ENCODE measurements at regions not wholly inside any gene's neighbourhood (a gene's known extent, or its start where the extent isn't known, plus 50 kb on each side); places are given as distances from the start of the nearest gene placed in this dataset.

DNA sequence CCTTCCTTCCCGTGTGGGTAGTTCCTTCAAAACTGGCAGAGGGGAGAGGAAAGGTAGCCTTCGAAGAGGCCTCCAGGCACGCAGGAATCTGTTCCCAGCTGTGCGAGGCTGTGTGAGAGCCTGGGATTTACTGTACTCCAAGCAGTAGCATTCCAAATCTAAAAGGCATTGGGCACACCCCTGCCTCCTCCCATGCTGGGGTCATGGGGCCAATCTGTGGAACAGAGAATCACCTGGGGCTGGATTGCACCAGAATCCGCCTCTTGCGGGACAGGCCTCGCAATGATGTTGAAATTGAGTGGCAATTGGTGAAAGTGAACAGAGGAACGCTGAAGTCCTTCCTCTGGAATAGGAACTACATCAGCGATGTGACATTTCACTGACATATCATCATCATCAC lies 72.5 kb upstream of the IRX3 start:
- Histone ChIP-seq H3K36me3 (ENCODE audit: control insufficient read depth, insufficient read depth, low read length) (no peaks in the 10 kb centered on the region), H3K27me3 (ENCODE audit: control insufficient read depth, insufficient read depth, low read length) (no peaks in the 10 kb centered on the region), H3K27ac (ENCODE audit: low read depth, low read length) (no peak overlapping the region), H3K9ac (ENCODE audit: low read depth, low read length) (no peak overlapping the region), H3K4me3 (ENCODE audit: low read depth, low read length) (no peak overlapping the region), H3K9me3 (ENCODE audit: control insufficient read depth, insufficient read depth, low read length) (peaks cover 11% of the 10 kb centered on the region; the same call in 1 of the 2 replicates), H3K4me1 (ENCODE audit: control insufficient read depth, insufficient read depth, low read length) (peaks cover 23% of the 10 kb centered on the region)

DNA sequence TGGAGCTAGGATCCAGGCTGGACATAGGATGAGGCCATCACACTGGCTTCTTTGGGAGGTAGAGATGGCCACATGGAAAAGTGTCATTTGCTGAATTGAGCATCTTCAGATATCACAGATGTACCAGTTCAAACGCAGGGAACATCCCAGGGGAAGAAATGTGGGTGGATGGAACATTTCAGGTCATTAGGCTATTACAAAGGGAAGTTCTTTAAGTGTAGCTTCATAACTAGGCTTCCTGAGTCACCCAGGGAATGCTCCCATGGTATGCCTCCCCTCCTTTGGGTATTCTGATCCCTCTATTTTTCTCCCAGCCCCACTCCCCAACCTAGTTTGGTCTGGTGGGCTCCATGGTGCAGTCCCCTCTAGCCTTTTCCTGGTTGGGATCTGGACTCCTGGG lies 69.8 kb upstream of the IRX3 start:
- H3K9ac ChIP-seq (ENCODE audit: low read depth, low read length): no peak overlapping the region
- H3K36me3 ChIP-seq (ENCODE audit: control insufficient read depth, insufficient read depth, low read length): no peaks in the 10 kb centered on the region
- H3K9me3 ChIP-seq (ENCODE audit: control insufficient read depth, insufficient read depth, low read length): peaks cover 11% of the 10 kb centered on the region; the same call in 1 of the 2 replicates
- H3K27ac ChIP-seq (ENCODE audit: low read depth, low read length): no peak overlapping the region
- H3K4me3 ChIP-seq (ENCODE audit: low read depth, low read length): no peak overlapping the region
- H3K27me3 ChIP-seq (ENCODE audit: control insufficient read depth, insufficient read depth, low read length): no peaks in the 10 kb centered on the region
- H3K4me1 ChIP-seq (ENCODE audit: control insufficient read depth, insufficient read depth, low read length): peaks cover 11% of the 10 kb centered on the region

DNA sequence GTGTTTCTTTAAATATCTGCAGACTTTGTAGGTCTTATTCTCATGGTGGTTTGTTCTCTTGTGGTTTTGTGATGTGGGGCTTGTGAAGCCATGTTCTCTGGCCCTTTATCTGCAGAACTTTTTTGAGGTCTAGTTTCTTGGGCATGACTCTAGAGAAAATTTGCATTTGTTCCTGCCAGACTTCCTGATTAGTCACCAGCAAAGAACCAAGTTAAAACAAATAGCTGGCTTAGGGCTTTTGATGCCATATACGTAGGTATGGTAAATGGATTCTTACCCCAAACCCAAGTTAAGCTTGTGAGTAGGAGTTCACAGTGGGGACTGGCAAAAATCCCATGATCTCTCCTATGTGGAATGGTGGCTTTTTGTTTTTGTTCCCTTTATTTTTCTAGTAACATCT lies 68.7 kb upstream of the IRX3 start:
- Histone ChIP-seq H3K4me3 (ENCODE audit: low read depth, low read length) (no peak overlapping the region), H3K4me1 (ENCODE audit: control insufficient read depth, insufficient read depth, low read length) (peaks cover 3% of the 10 kb centered on the region), H3K27ac (ENCODE audit: low read depth, low read length) (no peak overlapping the region), H3K9me3 (ENCODE audit: control insufficient read depth, insufficient read depth, low read length) (peaks cover 11% of the 10 kb centered on the region; the same call in 1 of the 2 replicates), H3K36me3 (ENCODE audit: control insufficient read depth, insufficient read depth, low read length) (no peaks in the 10 kb centered on the region), H3K9ac (ENCODE audit: low read depth, low read length) (no peak overlapping the region), H3K27me3 (ENCODE audit: control insufficient read depth, insufficient read depth, low read length) (no peaks in the 10 kb centered on the region)

DNA sequence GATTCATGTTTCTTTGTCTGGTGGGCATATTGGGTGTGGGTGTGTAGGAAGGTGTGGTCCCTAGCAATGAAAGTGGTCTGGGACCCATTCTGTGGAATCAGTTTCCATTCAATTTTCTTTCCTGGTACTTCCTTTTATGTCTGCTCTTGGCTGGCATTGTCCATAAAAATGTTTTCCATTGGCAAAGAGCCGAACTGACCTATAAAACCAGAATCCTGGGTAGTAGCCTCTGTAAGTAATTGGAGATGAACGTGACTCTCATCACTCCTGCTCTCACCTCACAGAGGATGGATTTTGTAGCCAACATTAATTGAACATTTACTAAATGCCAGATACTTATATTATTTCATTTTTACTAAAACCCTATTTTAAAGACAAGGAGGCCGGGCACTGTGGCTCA lies 66.5 kb upstream of the IRX3 start:
- Histone ChIP-seq H3K4me1 (ENCODE audit: control insufficient read depth, insufficient read depth, low read length) (no peaks in the 10 kb centered on the region), H3K9me3 (ENCODE audit: control insufficient read depth, insufficient read depth, low read length) (peaks cover 11% of the 10 kb centered on the region; the same call in 1 of the 2 replicates), H3K4me3 (ENCODE audit: low read depth, low read length) (no peak overlapping the region), H3K27me3 (ENCODE audit: control insufficient read depth, insufficient read depth, low read length) (no peaks in the 10 kb centered on the region), H3K36me3 (ENCODE audit: control insufficient read depth, insufficient read depth, low read length) (no peaks in the 10 kb centered on the region), H3K9ac (ENCODE audit: low read depth, low read length) (no peak overlapping the region), H3K27ac (ENCODE audit: low read depth, low read length) (no peak overlapping the region)

DNA sequence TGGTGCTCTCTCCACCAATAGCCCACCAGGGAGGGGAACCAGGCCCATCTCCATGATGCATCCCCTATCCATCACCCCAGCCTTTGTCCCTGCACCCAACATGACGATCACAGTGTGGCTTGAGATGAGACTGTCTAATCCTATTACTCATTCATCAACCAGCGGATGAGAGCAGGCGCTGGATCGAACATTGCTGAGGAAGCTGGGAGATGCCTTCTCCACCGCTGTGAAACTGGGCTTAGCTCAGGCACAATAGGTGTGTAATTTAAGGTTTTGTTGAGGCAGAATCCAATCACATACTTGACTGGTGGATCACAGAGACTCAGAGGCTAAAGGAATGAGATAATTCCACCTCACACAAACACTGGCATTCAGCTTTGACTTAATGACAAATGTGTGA lies 64.6 kb upstream of the IRX3 start:
- Histone ChIP-seq H3K9ac (ENCODE audit: low read depth, low read length) (no peak overlapping the region), H3K4me1 (ENCODE audit: control insufficient read depth, insufficient read depth, low read length) (no peaks in the 10 kb centered on the region), H3K9me3 (ENCODE audit: control insufficient read depth, insufficient read depth, low read length) (peaks cover 11% of the 10 kb centered on the region; the same call in 1 of the 2 replicates), H3K36me3 (ENCODE audit: control insufficient read depth, insufficient read depth, low read length) (no peaks in the 10 kb centered on the region), H3K27me3 (ENCODE audit: control insufficient read depth, insufficient read depth, low read length) (no peaks in the 10 kb centered on the region), H3K27ac (ENCODE audit: low read depth, low read length) (no peak overlapping the region), H3K4me3 (ENCODE audit: low read depth, low read length) (no peak overlapping the region)

DNA sequence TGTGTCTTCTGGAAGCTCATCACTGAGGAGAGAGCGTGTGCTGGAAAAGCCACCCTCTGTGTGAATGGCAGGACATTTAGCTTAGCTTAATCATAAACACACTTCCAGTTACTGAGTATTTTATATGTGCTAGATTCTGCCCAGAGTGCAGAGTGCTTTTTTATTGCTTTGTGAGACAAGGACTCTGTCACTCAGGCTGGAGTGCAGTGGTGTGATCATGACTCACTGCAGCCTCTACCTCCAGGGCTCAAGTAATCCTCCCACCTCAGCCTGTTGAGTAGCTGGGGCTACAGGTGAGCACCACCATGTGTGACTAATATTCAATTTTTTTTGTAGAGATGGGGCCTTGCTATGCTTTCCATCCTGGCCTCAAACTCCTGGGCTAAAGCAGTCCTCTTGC lies 61.4 kb upstream of the IRX3 start:
- H3K4me1 ChIP-seq (ENCODE audit: control insufficient read depth, insufficient read depth, low read length): no peaks in the 10 kb centered on the region; the same call in 1 of the 2 replicates
- no peak overlapping the region for H3K27ac ChIP-seq (ENCODE audit: low read depth, low read length)
- no peaks in the 10 kb centered on the region for H3K9me3 ChIP-seq (ENCODE audit: control insufficient read depth, insufficient read depth, low read length)
- no peak overlapping the region for H3K4me3 ChIP-seq (ENCODE audit: low read depth, low read length)
- no peak overlapping the region for H3K9ac ChIP-seq (ENCODE audit: low read depth, low read length)
- H3K27me3 ChIP-seq (ENCODE audit: control insufficient read depth, insufficient read depth, low read length): no peaks in the 10 kb centered on the region
- H3K36me3 ChIP-seq (ENCODE audit: control insufficient read depth, insufficient read depth, low read length): no peaks in the 10 kb centered on the region

DNA sequence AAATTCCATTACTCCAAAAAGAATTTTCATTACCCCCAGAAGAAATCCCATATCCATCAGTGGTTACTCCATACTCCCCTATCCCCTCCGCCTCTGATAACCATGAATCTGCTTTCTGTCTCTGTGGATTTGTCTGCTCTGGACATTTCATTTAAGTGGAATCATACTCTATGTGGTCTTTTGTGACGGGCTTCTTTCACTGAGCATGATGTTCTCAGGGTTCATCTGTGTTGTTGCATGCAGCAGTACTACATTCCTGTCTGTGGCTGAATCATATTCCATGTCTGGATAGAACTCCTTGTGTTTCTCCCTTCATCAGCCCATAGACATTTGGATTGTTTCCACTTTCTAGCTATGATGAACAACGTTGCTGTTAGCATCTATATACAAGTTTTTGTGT lies 59.5 kb upstream of the IRX3 start:
- no peaks in the 10 kb centered on the region for H3K9me3 ChIP-seq (ENCODE audit: control insufficient read depth, insufficient read depth, low read length)
- H3K9ac ChIP-seq (ENCODE audit: low read depth, low read length): no peak overlapping the region
- no peak overlapping the region for H3K4me3 ChIP-seq (ENCODE audit: low read depth, low read length)
- H3K27me3 ChIP-seq (ENCODE audit: control insufficient read depth, insufficient read depth, low read length): no peaks in the 10 kb centered on the region
- H3K36me3 ChIP-seq (ENCODE audit: control insufficient read depth, insufficient read depth, low read length): no peaks in the 10 kb centered on the region
- peaks cover 9% of the 10 kb centered on the region for H3K4me1 ChIP-seq (ENCODE audit: control insufficient read depth, insufficient read depth, low read length)
- H3K27ac ChIP-seq (ENCODE audit: low read depth, low read length): no peak overlapping the region

DNA sequence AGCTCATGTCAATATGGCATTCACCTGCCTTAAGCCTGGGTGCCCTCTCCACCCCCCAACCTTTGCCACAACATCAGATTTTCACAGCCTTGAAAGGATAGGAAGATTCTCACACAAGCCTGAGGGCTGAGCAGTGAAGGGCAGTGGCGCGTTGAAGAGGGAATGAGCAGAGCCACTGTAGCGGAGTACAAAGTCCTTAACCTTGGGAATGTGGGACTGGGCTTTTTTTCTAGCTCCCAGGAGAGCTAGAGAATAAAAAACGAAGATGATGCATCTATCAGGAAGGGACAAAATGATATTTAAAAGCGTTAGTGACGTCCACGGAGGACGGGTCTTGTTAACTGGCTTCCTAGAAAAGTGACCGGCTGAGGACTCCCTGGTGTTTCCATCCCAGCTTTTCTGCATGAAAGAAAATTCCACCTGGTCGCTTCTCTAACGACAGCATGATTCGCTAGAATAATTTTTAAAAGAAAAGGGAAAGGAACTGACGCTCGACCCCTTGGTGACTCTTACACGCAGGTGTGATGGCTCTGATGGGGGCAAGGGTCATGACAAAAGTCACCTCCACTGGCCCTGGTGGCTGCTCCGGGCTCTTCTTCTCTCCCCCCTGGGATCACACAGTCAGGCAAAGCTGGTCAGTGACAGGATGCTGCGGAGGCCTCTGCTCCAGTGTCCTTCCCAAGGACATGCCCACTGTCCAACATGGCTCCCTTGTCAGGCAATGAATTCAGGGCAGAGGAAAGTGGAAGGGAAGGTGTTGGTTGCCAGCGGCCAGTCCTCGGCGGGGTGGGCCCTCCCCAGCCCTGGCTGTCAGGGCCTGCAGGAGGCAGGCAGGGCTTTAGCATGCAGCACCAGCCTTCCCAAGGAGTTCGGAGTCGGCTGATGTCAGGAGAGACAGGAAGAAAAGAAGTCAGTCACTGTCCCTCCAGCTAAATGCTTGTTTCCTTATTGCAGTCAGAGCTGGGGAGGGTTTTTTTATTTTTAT lies 58.4 kb upstream of the IRX3 start:
- Histone ChIP-seq H3K9ac (ENCODE audit: low read depth, low read length) (no peak overlapping the region), H3K36me3 (ENCODE audit: control insufficient read depth, insufficient read depth, low read length) (no peaks in the 10 kb centered on the region), H3K9me3 (ENCODE audit: control insufficient read depth, insufficient read depth, low read length) (no peaks in the 10 kb centered on the region), H3K27ac (ENCODE audit: low read depth, low read length) (no peak overlapping the region), H3K4me3 (ENCODE audit: low read depth, low read length) (no peak overlapping the region), H3K4me1 (ENCODE audit: control insufficient read depth, insufficient read depth, low read length) (peaks cover 12% of the 10 kb centered on the region), H3K27me3 (ENCODE audit: control insufficient read depth, insufficient read depth, low read length) (no peaks in the 10 kb centered on the region)

DNA sequence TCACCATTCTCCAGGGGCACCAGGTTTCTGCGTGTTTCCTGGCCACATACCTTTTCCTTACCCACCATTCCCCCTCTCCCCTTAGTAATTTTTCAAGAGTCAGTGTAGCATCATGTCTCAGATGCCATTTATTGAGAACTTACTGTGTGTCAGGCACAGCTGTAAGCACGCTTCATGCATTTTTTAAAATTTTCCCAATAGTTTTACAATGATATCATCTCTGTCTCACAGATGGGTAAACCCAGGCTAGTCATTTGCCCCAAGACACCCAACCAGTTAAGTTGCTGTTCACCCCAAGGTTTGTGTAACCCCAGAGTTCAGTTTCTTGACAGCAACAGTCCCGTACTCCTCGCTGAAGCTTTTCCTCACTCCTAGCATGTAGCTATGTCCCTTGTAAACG lies 56.4 kb upstream of the IRX3 start:
- Histone ChIP-seq H3K4me1 (ENCODE audit: control insufficient read depth, insufficient read depth, low read length) (peaks cover 12% of the 10 kb centered on the region), H3K27ac (ENCODE audit: low read depth, low read length) (no peak overlapping the region), H3K36me3 (ENCODE audit: control insufficient read depth, insufficient read depth, low read length) (no peaks in the 10 kb centered on the region), H3K4me3 (ENCODE audit: low read depth, low read length) (no peak overlapping the region), H3K9ac (ENCODE audit: low read depth, low read length) (no peak overlapping the region), H3K9me3 (ENCODE audit: control insufficient read depth, insufficient read depth, low read length) (no peaks in the 10 kb centered on the region), H3K27me3 (ENCODE audit: control insufficient read depth, insufficient read depth, low read length) (no peaks in the 10 kb centered on the region)

DNA sequence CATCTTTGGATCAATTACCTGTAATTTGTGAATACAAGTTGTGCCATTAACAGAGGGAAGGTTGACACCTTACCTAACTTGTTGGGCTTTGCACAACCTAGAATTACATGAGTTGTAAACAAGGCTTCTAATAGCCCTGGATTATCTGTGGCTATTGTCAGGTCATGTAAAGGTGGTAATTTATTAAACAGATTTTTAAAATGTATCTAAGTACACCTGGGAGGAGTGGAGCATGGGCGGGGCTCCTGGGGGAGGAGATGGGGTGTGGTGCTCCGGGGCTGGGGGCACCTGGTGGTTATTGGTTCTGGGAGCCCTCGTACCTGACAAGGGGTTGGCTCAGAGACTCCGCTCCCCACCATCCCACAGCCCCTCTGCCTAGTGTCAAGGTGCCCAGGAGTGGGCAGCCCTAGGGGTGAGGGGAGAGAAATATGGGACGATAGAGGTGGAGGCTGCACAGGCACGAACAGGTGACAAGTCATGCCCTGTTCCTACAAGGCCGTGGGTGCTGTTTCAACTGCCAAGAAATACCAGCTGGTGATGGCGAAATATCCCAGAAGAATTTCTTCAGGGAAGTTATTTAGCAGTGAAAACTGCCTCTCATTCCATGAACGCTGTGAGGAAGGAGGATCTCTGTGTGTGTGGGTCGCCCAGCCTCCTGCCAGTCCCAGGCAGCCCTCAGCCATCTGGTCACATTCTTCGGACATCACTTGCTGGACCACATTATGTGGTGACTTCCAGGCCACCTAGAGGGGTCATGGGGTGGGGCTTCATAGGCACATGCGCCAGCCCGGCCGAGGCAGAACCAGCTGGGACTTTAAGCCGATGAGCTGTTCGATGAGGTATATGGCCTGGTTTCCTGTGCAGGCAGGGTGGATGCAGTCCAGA lies 55.5 kb upstream of the IRX3 start:
- Histone ChIP-seq H3K9me3 (ENCODE audit: control insufficient read depth, insufficient read depth, low read length) (no peaks in the 10 kb centered on the region), H3K27me3 (ENCODE audit: control insufficient read depth, insufficient read depth, low read length) (peaks cover 4% of the 10 kb centered on the region)

DNA sequence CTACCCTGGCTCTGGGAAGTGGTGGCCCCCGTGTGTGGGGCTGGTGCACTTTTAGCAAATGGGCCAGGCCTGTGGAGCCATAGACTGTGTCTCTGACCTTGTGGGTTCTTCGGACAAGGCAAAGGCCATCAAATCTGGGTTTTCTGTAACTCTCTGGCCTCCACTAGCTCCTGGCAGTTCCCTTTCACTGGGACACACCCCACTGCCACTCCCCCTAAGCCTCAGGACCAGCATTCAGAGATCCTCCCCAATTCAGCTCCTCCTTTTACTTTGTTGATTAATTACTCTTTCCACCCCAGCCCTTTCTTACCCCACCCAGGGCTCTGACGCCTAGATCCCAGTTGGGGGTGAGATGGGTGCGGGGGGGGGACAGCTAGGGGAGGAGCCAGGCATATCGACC lies 53.9 kb upstream of the IRX3 start:
- H3K27ac ChIP-seq (ENCODE audit: low read depth, low read length): no peak overlapping the region
- no peaks in the 10 kb centered on the region for H3K9me3 ChIP-seq (ENCODE audit: control insufficient read depth, insufficient read depth, low read length)
- no peaks in the 10 kb centered on the region for H3K36me3 ChIP-seq (ENCODE audit: control insufficient read depth, insufficient read depth, low read length)
- peaks cover 18% of the 10 kb centered on the region for H3K4me1 ChIP-seq (ENCODE audit: control insufficient read depth, insufficient read depth, low read length)
- H3K9ac ChIP-seq (ENCODE audit: low read depth, low read length): no peak overlapping the region
- peaks cover 4% of the 10 kb centered on the region for H3K27me3 ChIP-seq (ENCODE audit: control insufficient read depth, insufficient read depth, low read length)
- H3K4me3 ChIP-seq (ENCODE audit: low read depth, low read length): no peak overlapping the region

More for the DNA sequence above, 55.5 kb upstream of the IRX3 start:
- no peaks in the 10 kb centered on the region for H3K36me3 ChIP-seq (ENCODE audit: control insufficient read depth, insufficient read depth, low read length)
- no peak overlapping the region for H3K9ac ChIP-seq (ENCODE audit: low read depth, low read length)
- H3K27ac ChIP-seq (ENCODE audit: low read depth, low read length): no peak overlapping the region
- H3K4me1 ChIP-seq (ENCODE audit: control insufficient read depth, insufficient read depth, low read length): peaks cover 12% of the 10 kb centered on the region
- no peak overlapping the region for H3K4me3 ChIP-seq (ENCODE audit: low read depth, low read length)

All from HUES48 (cell line).